Ramos (cell line): ENCODE measurements at regions not wholly inside any gene's neighbourhood (a gene's known extent, or its start where the extent isn't known, plus 50 kb on each side); places are given as distances from the start of the nearest gene placed in this dataset.

ENCODE experiments used
- in situ Hi-C: fragments of 300-500 bp; cut with MboI; formaldehyde crosslinking; loops from one replicate; pipeline ENCODE4 v1.14.3; 2022; ENCODE audit warnings: low sequenced_read_pairs; ENCODE audit not compliant: unreplicated experiment

- in situ Hi-C loops: no loop called here
These were observed 360.5 kb downstream of the MID1IP1 start for GRCh38 chrX:39161611-39162255.

DNA sequence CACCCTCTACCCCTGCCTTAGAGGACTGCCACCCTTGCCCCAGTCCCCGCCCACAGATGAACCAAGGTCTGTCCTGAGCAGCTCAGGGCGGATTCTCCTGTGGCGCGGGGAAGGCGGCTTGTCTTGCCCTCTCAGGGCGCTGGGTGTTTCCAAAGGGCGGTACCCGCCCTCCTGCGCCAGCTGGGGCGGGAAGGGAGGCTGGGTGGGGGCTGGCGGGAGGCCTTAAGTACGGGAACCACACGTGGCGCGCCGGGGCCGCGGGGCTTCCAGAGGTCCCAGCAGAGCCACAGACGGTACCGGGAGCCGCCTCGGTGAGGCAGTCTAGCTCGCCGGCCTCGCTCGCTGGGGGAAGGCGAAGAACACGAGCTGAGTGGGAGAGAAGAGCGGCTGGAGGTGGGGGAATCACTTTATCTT lies 361.1 kb downstream of the MID1IP1 start:
- in situ Hi-C loops: no loop called here

GRCh38 chrX:39163581-39164126 lies 362.4 kb downstream of the MID1IP1 start:
- in situ Hi-C loops: no loop called here

DNA sequence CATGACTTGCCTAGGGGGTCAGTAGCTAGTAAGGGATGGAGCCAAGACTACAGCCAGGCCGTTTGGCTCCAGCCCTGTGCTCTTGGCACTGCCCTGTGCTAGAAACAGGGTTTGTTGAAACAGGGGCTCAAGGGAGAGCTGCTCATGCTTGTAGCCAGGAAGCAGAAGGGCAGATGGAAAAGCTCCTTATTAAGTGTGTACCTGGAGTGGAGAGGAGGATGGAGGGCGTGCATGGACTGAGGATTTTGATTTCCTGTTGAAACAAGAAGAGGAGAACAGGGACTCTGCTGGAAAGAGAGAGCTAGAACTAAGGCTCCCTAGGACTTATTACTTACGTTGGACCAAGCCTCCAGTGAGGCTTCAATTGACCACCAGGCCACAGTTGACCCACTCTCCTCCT lies 363.0 kb downstream of the MID1IP1 start:
- in situ Hi-C loops: no loop called here

DNA sequence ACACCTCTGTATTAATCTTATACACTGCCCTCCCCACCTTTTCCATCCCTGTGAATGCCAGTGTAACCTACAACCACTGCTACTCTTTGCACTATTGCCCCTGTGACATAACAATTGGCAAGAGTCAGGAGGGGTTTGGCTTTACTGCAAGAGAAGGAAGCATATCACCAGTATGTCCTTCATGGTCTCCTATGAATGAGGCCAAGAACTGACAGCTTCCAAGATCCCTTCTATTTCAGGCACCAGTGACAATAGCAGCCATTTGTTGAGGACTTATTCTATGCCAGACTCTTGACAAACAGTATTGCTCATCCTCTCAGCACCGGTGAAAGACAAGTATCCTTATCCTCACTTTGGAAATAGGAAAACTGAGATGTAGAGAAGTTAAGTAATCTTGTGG lies 363.9 kb downstream of the MID1IP1 start:
- in situ Hi-C loops: no loop called here

DNA sequence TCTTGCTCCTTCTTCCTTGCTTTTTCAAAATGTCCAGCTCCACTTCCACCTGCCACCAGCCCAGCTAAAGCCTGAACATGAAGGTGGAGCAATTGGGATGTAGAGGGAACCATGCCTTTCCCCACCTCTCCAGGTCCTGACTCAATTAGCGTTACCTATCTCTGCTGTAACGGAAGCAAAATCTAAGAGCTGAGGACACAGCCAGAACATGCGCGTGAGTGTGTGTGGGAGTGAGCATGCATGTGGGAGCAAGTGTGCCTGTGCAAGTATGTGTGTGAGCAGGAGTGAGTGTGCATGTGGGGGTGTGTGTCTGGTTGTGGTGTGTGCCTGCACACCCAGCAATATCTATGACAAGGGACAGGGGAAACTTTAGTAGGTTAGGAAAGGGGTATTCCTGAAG lies 364.5 kb downstream of the MID1IP1 start:
- in situ Hi-C loops: no loop called here

GRCh38 chrX:39167791-39168190 lies 366.5 kb downstream of the MID1IP1 start:
- in situ Hi-C loops: no loop called here

DNA sequence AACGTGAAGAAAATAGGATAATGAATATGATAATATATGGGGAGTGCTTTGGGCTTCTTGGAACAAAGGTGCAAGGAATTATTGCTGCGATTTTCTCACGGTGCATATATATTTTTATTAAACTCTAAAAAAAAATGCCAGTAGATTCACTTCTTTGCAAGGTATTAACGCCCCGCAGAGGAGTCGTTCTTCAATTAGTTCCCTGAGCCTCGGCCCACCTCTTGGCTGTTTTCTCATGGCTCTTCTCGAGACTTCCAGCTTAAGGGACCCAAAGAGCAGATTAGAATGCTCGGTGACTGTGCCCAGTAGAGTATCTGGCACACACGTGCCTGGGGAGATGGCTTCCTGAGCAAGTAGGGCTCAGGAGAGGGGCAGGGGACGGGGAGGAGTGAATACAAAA lies 367.4 kb downstream of the MID1IP1 start:
- in situ Hi-C loops: no loop called here

GRCh38 chrX:39169976-39170375 lies 368.7 kb downstream of the MID1IP1 start:
- in situ Hi-C loops: no loop called here

DNA sequence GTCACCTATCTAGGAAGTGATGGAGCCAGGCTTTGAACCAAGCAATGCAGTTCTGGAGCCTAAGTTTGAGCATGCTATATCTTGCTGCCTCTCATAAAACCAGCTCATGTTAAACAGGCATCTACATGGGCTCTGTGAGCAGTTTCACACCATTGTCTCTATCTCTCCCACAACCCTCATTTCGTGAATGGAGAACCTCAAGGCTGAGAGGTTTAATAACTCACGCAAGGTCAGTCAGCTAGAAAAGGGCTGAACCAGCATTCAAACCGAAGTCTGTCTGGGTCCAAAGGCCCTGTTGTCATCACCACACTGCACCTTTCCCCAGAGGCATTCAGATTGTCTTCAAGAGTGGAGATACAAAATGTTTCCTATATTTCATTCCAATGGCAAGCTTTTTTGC lies 369.2 kb downstream of the MID1IP1 start:
- in situ Hi-C loops: no loop called here

GRCh38 chrX:39171686-39172085 lies 370.4 kb downstream of the MID1IP1 start:
- in situ Hi-C loops: no loop called here

DNA sequence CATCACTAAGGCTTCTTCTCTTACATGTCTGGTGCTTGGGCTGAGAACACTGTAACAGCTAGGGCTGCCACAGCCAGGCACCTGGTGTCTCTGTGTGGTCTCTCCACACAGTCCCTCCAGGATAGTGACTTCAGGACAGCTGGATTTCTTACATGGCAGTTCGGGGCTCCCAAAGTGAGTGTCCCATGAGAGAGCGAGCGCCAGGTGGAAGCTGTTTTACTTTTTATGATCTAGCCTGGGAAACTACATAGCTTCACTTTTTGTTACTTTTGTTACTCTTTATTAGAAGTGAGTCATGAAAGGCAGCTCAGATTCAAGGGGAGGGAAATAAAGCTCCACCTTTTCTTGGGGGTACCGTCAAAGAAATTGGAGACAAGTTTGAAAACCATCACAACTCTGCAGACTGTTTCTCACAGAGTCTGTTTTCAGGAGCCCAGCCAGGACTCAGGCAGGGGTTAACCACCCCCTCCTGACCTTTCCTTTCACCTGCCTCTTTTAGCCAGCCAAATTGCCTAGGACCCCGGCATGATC lies 373.0 kb downstream of the MID1IP1 start:
- in situ Hi-C loops: no loop called here

DNA sequence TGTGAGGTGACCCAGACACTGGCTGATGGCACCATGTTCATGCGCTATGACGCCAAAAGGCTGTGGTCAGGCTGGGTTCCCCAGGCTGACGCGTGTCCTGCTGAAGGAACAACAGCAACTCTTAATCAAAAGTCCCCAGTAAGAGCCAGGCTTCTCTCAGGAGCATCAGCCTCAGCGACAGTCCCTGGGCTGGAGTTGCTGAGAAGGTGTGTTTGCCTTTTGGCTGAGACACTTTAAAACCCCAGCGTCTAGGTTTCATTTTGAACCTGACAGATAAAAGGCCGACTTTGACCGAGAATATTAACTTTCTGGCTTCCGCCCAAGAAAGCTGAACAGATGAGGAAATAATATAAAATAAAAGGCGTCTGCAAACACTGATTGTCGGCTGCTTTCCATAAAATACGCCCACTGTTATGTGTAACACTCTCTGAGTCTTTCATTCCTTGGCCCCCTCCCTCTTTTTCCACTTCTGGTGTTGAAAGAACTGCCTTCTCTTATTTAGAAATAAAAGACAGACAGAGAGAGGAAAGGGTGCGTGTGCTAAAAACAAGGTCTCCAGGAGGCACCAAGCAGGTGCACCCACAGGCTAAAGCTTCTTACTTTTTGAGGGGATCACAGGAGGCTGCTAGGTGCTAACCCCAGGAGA lies 373.6 kb downstream of the MID1IP1 start:
- in situ Hi-C loops: no loop called here

GRCh38 chrX:39175418-39176057 lies 374.3 kb downstream of the MID1IP1 start:
- in situ Hi-C loops: no loop called here

- in situ Hi-C loops: no loop called here
These were observed 374.8 kb downstream of the MID1IP1 start for GRCh38 chrX:39176105-39176504.

DNA sequence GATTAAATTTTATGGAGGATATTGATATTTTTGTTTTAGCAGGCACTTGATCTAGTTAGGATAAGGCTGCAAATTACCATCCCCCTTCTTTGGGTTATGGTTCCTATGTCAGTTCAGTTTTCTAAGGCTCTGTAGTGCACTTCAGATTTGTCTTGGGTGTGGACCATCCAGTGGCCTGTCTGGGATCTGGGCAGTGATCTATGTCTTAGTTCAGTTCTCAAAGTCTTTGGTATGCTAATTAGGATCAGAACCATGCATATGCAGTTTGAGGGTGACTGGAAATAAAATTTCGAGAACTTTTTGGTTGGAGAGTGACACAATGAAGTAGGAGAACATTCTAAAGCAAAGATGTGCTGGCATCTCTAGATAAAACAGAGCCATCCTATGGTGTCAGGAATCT lies 388.2 kb downstream of the MID1IP1 start:
- in situ Hi-C loops: no loop called here

GRCh38 chrX:39194673-39195072 lies 393.4 kb downstream of the MID1IP1 start:
- in situ Hi-C loops: no loop called here

DNA sequence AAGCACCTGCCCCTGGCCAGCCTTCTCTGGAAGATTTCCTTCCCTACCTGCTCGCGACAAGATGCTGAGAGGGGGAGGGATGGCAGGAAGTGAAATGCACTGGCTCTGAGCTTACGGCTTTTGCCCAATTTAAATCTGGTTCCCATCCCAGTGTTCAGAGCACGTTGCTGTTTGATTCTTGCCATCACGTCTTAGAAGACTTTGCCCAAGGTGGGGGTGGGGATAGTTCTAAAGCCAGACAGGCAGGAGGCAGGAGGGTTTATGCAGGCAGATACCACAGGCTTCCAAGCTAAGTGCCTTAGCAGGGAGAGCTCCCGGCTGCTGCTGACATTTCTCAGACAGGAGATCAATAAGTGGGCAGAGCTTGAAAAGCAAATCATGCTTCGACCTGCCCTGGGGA lies 393.9 kb downstream of the MID1IP1 start:
- in situ Hi-C loops: no loop called here

GRCh38 chrX:39196192-39197102 lies 395.2 kb downstream of the MID1IP1 start:
- in situ Hi-C loops: no loop called here

DNA sequence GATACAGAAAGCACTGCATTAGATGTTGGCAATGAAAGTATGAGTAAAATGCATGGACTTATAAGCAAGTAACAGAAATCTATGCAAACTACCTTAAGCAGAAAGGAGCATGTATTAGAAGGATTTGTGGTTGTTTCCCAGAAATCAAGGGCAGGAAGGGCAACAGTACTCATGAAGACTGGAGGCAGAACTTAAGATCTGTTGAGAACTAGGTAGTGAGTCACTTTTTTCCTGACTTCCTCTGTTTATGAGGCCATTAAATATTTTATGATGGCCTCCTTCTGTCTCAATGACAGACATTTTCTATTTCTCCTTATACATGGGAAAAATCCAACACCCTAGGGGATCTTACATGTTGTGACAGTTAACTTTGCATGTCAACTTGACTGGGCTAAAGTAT lies 398.2 kb downstream of the MID1IP1 start:
- in situ Hi-C loops: no loop called here
